DMS114 treated with DMSO at 0.1 percent for 48 hours (cell line): ENCODE measurements at regions not wholly inside any gene's neighbourhood (a gene's known extent, or its start where the extent isn't known, plus 50 kb on each side); places are given as distances from the start of the nearest gene placed in this dataset.

ENCODE experiments used
- DNase-seq: peaks from one replicate; lab custom pipeline; 2025; ENCODE audit not compliant: unreplicated experiment; lab: John Stamatoyannopoulos, UW

- DNase-seq = no peak
These were observed 62.7 kb upstream of the BRINP3 start for GRCh38 chr1:190540366-190540765.

GRCh38 chr1:190551638-190552037 lies 74.0 kb upstream of the BRINP3 start:
- no peak for DNase-seq

- DNase-seq = no peak
These were observed 82.6 kb upstream of the BRINP3 start for GRCh38 chr1:190560161-190560681.

GRCh38 chr1:190563230-190563629 lies 85.6 kb upstream of the BRINP3 start:
- DNase-seq = no peak

GRCh38 chr1:190564117-190564516 lies 86.5 kb upstream of the BRINP3 start:
- DNase-seq = no peak

- no peak for DNase-seq
These were observed 100.4 kb upstream of the BRINP3 start for GRCh38 chr1:190578017-190578416.

- DNase-seq = no peak
These were observed 100.9 kb upstream of the BRINP3 start for GRCh38 chr1:190578526-190578925.

- no peak for DNase-seq
These were observed 102.0 kb upstream of the BRINP3 start for GRCh38 chr1:190579552-190580193.

- no peak for DNase-seq
These were observed 106.2 kb upstream of the BRINP3 start for GRCh38 chr1:190583862-190584261.

GRCh38 chr1:190588424-190588823 lies 110.8 kb upstream of the BRINP3 start:
- no peak for DNase-seq

- DNase-seq = no peak
These were observed 117.8 kb upstream of the BRINP3 start for GRCh38 chr1:190595438-190595837.

GRCh38 chr1:190597294-190597693 lies 119.6 kb upstream of the BRINP3 start:
- DNase-seq = no peak

- DNase-seq = no peak
These were observed 122.0 kb upstream of the BRINP3 start for GRCh38 chr1:190599670-190600069.

- DNase-seq = no peak
These were observed 124.7 kb upstream of the BRINP3 start for GRCh38 chr1:190602325-190602724.

- DNase-seq = no peak
These were observed 130.6 kb upstream of the BRINP3 start for GRCh38 chr1:190608282-190608681.

- DNase-seq = no peak
These were observed 138.2 kb upstream of the BRINP3 start for GRCh38 chr1:190615818-190616217.

- DNase-seq = no peak
These were observed 138.6 kb upstream of the BRINP3 start for GRCh38 chr1:190616235-190616634.

GRCh38 chr1:190619724-190620123 lies 142.1 kb upstream of the BRINP3 start:
- DNase-seq = no peak

- DNase-seq = no peak
These were observed 155.8 kb upstream of the BRINP3 start for GRCh38 chr1:190633488-190633887.

GRCh38 chr1:190634134-190634533 lies 156.5 kb upstream of the BRINP3 start:
- DNase-seq = no peak

GRCh38 chr1:190649553-190649952 lies 171.9 kb upstream of the BRINP3 start:
- no peak for DNase-seq

GRCh38 chr1:190658907-190659306 lies 181.2 kb upstream of the BRINP3 start:
- DNase-seq = no peak

- DNase-seq = no peak
These were observed 186.3 kb upstream of the BRINP3 start for GRCh38 chr1:190663962-190664361.
